22Rv1 (cell line): ENCODE measurements at regions not wholly inside any gene's neighbourhood (a gene's known extent, or its start where the extent isn't known, plus 50 kb on each side); places are given as distances from the start of the nearest gene placed in this dataset.

Source experiments
- H3K27ac ChIP-seq: fragments of 450-650 bp; 2 replicates; pipeline ENCODE4 v1.5.1; 2017
- ZFX ChIP-seq: fragments of 450-650 bp; IDR thresholded peaks from 2 replicates; pipeline ENCODE4 v1.6.1; 2017; ENCODE audit warnings: antibody characterized with exemption, borderline replicate concordance
- TF ChIP-seq, protein P1 (sequence below): fragments of 450-650 bp; IDR thresholded peaks from 2 replicates; pipeline ENCODE4 v1.5.1; 2017; ENCODE audit warnings: mild to moderate bottlenecking

DNA sequence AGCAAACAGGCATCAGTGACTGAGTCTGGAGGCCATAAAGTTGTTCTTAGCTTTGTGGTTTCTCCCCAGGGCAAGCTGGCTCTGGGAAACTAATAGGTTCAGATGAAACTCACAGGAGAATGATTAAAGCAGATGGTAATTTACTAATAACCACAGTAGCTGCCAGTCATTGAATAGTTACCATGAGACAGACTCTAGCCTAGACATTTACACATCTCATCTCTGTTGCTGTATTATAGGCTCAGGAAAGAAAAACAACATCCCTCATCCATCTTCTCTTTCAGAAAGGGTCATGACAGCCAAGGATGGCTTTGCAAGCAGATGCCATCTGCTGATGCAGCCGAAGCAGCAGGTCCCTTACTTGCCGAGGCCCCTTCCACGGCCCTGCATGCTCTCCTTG is 314.0 kb upstream of the ID2 start:
- no peak overlapping the region for H3K27ac ChIP-seq
- TF ChIP-seq, protein P1, sequence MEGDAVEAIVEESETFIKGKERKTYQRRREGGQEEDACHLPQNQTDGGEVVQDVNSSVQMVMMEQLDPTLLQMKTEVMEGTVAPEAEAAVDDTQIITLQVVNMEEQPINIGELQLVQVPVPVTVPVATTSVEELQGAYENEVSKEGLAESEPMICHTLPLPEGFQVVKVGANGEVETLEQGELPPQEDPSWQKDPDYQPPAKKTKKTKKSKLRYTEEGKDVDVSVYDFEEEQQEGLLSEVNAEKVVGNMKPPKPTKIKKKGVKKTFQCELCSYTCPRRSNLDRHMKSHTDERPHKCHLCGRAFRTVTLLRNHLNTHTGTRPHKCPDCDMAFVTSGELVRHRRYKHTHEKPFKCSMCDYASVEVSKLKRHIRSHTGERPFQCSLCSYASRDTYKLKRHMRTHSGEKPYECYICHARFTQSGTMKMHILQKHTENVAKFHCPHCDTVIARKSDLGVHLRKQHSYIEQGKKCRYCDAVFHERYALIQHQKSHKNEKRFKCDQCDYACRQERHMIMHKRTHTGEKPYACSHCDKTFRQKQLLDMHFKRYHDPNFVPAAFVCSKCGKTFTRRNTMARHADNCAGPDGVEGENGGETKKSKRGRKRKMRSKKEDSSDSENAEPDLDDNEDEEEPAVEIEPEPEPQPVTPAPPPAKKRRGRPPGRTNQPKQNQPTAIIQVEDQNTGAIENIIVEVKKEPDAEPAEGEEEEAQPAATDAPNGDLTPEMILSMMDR = no peak
- TF ChIP-seq ZFX = no peak

DNA sequence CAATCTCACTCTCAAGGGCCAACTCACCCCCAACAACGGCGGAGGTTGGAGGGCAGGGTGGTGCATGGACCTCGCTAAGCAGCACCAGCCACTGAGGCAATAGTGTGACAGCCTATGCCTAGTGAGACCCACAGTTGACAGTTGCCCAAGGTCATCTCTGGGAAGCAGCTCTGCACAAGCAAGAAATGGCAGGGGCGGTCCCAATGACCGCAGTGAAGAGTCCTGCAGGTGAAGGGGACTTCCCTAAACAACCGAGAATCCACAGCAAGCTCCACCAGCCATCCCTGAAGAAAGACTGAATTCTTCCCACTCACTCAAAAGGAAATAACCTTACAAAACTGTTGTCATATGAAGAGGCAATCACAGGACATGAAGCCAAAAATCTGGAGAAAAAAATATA is 313.4 kb upstream of the ID2 start:
- no peak overlapping the region for H3K27ac ChIP-seq
- no peak for TF ChIP-seq ZFX
- TF ChIP-seq, protein P1 = no peak

DNA sequence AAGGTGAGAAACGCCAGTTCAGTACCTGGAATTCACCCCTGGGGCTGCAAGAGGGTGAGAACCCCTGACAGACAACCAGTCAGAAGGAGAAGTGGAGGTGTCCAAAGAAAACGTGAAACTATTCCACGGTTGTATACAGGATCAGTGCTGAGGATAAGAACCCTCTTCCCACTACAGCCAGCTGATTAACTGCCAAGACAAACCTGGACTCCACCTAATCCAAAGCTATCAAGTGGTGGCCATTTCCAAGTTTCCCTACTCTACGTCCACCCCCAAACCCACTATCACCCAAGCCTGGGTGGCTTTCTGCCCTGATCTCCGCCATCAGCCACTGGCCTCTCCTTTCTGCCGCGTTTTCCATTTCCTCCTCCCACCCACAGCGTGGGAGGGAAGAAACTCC is 312.3 kb upstream of the ID2 start:
- H3K27ac ChIP-seq = no peak overlapping the region
- no peak for TF ChIP-seq ZFX
- TF ChIP-seq, protein P1 = no peak

- H3K27ac ChIP-seq = no peak overlapping the region
- no peak for TF ChIP-seq ZFX
- TF ChIP-seq, protein P1 = no peak
Observed at GRCh38 chr2:8370258-8370802, 311.5 kb upstream of the ID2 start.

DNA sequence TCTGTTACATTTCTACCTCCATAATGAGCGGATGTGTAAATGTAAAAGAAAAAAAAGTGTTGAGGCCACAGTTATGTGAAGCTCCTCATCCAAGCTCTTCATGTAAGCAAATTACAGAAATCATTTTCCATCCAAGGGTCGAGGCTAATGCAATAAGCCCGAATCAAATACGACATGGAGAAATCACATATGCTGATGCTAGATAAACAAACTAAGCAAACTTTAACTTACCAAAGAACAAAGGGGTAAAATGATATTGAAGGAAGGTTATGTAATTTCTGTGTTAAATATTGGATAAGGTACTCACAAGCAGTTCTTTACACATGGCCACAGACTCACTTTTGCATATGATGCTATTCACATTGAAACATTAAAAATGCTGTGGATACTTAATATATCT is 310.2 kb upstream of the ID2 start:
- TF ChIP-seq, protein P1 = no peak
- no peak for TF ChIP-seq ZFX

GRCh38 chr2:8374782-8375181 is 307.1 kb upstream of the ID2 start:
- no peak overlapping the region for H3K27ac ChIP-seq
- TF ChIP-seq ZFX = no peak
- TF ChIP-seq, protein P1 = no peak

More for the DNA sequence above, 310.2 kb upstream of the ID2 start:
- H3K27ac ChIP-seq = no peak overlapping the region

DNA sequence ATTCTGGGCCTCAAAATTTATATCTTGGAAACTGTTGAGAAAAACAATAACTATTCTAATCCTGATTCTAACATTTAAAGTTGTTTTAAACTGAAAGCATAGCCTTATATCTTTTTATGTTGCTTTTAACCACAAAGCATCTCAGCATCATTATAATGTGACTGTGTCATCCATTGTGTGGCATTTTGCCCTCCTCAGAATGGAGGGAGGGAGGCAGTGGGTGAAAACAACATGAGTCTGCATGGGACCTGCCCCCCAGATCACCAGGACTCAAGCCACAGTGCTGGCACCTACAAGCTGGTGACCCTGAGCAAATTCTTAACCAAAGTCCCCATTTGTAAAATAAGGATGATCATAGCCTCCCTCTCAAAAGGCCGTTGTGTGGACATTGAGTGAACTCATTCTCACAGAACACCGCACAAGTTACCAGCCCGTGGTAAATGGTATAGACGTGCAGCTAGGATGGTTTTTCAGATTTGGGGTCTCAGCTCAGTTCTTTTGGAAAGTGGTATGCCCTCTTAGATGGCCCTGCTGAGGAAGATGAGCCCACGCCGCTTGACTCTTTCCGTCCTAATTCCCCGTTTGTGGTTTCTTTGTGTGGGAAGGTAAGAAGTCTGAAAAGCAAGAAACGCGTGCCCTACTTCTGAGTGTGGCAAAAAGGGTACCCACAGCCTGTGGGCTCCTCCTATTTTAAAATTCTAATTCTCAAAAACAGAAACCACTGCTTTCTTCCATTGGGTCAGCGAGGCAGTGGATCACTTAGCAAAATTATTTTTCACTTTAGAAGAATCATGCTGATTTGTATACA is 305.0 kb upstream of the ID2 start:
- no peak overlapping the region for H3K27ac ChIP-seq
- no peak for TF ChIP-seq ZFX
- TF ChIP-seq, protein P1 = no peak
